ENCODE measurements at regions not wholly inside any gene's neighbourhood (a gene's known extent, or its start where the extent isn't known, plus 50 kb on each side); places are given as distances from the start of the nearest gene placed in this dataset.

GRCh38 chr9:118631956-118632355 is 737.3 kb downstream of the BRINP1 start:
- no peak overlapping the region for H3K27ac ChIP-seq (ENCODE audit: low read length)
- no peaks in the 10 kb centered on the region for H4K20me1 ChIP-seq (ENCODE audit: insufficient read depth, low read depth, low read length)
- no peak overlapping the region for H2AFZ ChIP-seq (ENCODE audit: low read length)
- H3K9me3 ChIP-seq (ENCODE audit: low read length), result peaks cover 9% of the 10 kb centered on the region
- no peak overlapping the region for H3K4me2 ChIP-seq (ENCODE audit: low read depth, low read length, poor library complexity, severe bottlenecking)
- H3K27me3 ChIP-seq (ENCODE audit: low read length), result no peaks in the 10 kb centered on the region
- H3K9ac ChIP-seq (ENCODE audit: low read length), result no peak overlapping the region
- H3K36me3 ChIP-seq (ENCODE audit: insufficient read depth, low read length), result no peaks in the 10 kb centered on the region
- H3K4me3 ChIP-seq (ENCODE audit: low read length), result no peak overlapping the region
- DNase-seq, result no peak
- no peaks in the 10 kb centered on the region for H3K79me2 ChIP-seq (ENCODE audit: low read length)
- no peaks in the 10 kb centered on the region for H3K4me1 ChIP-seq (ENCODE audit: low read length)
- no peaks in the 10 kb centered on the region for H3K9me2 ChIP-seq (replicated peaks; ENCODE audit: insufficient read depth, low read length)

- peaks cover 20% of the 10 kb centered on the region for H3K9me3 ChIP-seq (ENCODE audit: low read length)
- no peaks in the 10 kb centered on the region for H3K9me2 ChIP-seq (replicated peaks; ENCODE audit: insufficient read depth, low read length)
- H3K4me3 ChIP-seq (ENCODE audit: low read length), result no peak overlapping the region
- no peak for DNase-seq
- no peaks in the 10 kb centered on the region for H3K4me1 ChIP-seq (ENCODE audit: low read length)
- no peaks in the 10 kb centered on the region for H4K20me1 ChIP-seq (ENCODE audit: insufficient read depth, low read depth, low read length)
- no peak overlapping the region for H3K4me2 ChIP-seq (ENCODE audit: low read depth, low read length, poor library complexity, severe bottlenecking)
- H3K79me2 ChIP-seq (ENCODE audit: low read length), result no peaks in the 10 kb centered on the region
- no peaks in the 10 kb centered on the region for H3K27me3 ChIP-seq (ENCODE audit: low read length)
- no peak overlapping the region for H3K27ac ChIP-seq (ENCODE audit: low read length)
- no peak overlapping the region for H2AFZ ChIP-seq (ENCODE audit: low read length)
- no peak overlapping the region for H3K9ac ChIP-seq (ENCODE audit: low read length)
- no peaks in the 10 kb centered on the region for H3K36me3 ChIP-seq (ENCODE audit: insufficient read depth, low read length)
Measured at GRCh38 chr9:118635416-118635815, 733.8 kb downstream of the BRINP1 start.

- Histone ChIP-seq H4K20me1 (ENCODE audit: insufficient read depth, low read depth, low read length) (no peaks in the 10 kb centered on the region), H3K4me2 (ENCODE audit: low read depth, low read length, poor library complexity, severe bottlenecking) (no peak overlapping the region), H3K4me3 (ENCODE audit: low read length) (no peak overlapping the region), H2AFZ (ENCODE audit: low read length) (no peak overlapping the region), H3K36me3 (ENCODE audit: insufficient read depth, low read length) (no peaks in the 10 kb centered on the region), H3K4me1 (ENCODE audit: low read length) (no peaks in the 10 kb centered on the region), H3K27me3 (ENCODE audit: low read length) (no peaks in the 10 kb centered on the region), H3K9me2 (replicated peaks; ENCODE audit: insufficient read depth, low read length) (no peaks in the 10 kb centered on the region), H3K9ac (ENCODE audit: low read length) (no peak overlapping the region), H3K9me3 (ENCODE audit: low read length) (peaks cover 24% of the 10 kb centered on the region), H3K79me2 (ENCODE audit: low read length) (no peaks in the 10 kb centered on the region), H3K27ac (ENCODE audit: low read length) (no peak overlapping the region)
- no peak for DNase-seq
Measured at GRCh38 chr9:118637681-118638080, 731.6 kb downstream of the BRINP1 start.

- Histone ChIP-seq H3K9ac (ENCODE audit: low read length) (no peak overlapping the region), H3K4me2 (ENCODE audit: low read depth, low read length, poor library complexity, severe bottlenecking) (no peak overlapping the region), H4K20me1 (ENCODE audit: insufficient read depth, low read depth, low read length) (no peaks in the 10 kb centered on the region), H3K27ac (ENCODE audit: low read length) (no peak overlapping the region), H3K9me3 (ENCODE audit: low read length) (peaks cover 32% of the 10 kb centered on the region), H3K4me1 (ENCODE audit: low read length) (no peaks in the 10 kb centered on the region), H3K36me3 (ENCODE audit: insufficient read depth, low read length) (no peaks in the 10 kb centered on the region), H3K9me2 (replicated peaks; ENCODE audit: insufficient read depth, low read length) (no peaks in the 10 kb centered on the region), H3K27me3 (ENCODE audit: low read length) (no peaks in the 10 kb centered on the region), H2AFZ (ENCODE audit: low read length) (no peak overlapping the region), H3K79me2 (ENCODE audit: low read length) (no peaks in the 10 kb centered on the region), H3K4me3 (ENCODE audit: low read length) (no peak overlapping the region)
- DNase-seq, result no peak
Measured at GRCh38 chr9:118640836-118641560, 728.2 kb downstream of the BRINP1 start.

GRCh38 chr9:118643118-118643517 is 726.1 kb downstream of the BRINP1 start:
- H3K9me3 ChIP-seq (ENCODE audit: low read length), result peaks cover 43% of the 10 kb centered on the region
- no peak overlapping the region for H2AFZ ChIP-seq (ENCODE audit: low read length)
- H3K9me2 ChIP-seq (replicated peaks; ENCODE audit: insufficient read depth, low read length), result no peaks in the 10 kb centered on the region
- H3K27ac ChIP-seq (ENCODE audit: low read length), result no peak overlapping the region
- H3K9ac ChIP-seq (ENCODE audit: low read length), result no peak overlapping the region
- no peaks in the 10 kb centered on the region for H3K4me1 ChIP-seq (ENCODE audit: low read length)
- H3K4me2 ChIP-seq (ENCODE audit: low read depth, low read length, poor library complexity, severe bottlenecking), result no peak overlapping the region
- DNase-seq, result no peak
- H3K36me3 ChIP-seq (ENCODE audit: insufficient read depth, low read length), result no peaks in the 10 kb centered on the region
- no peak overlapping the region for H3K4me3 ChIP-seq (ENCODE audit: low read length)
- H4K20me1 ChIP-seq (ENCODE audit: insufficient read depth, low read depth, low read length), result no peaks in the 10 kb centered on the region
- H3K79me2 ChIP-seq (ENCODE audit: low read length), result no peaks in the 10 kb centered on the region
- H3K27me3 ChIP-seq (ENCODE audit: low read length), result no peaks in the 10 kb centered on the region

GRCh38 chr9:118644066-118644465 is 725.2 kb downstream of the BRINP1 start:
- Histone ChIP-seq H3K79me2 (ENCODE audit: low read length) (no peaks in the 10 kb centered on the region), H2AFZ (ENCODE audit: low read length) (no peak overlapping the region), H3K9ac (ENCODE audit: low read length) (no peak overlapping the region), H3K36me3 (ENCODE audit: insufficient read depth, low read length) (no peaks in the 10 kb centered on the region), H3K4me3 (ENCODE audit: low read length) (no peak overlapping the region), H4K20me1 (ENCODE audit: insufficient read depth, low read depth, low read length) (no peaks in the 10 kb centered on the region), H3K9me3 (ENCODE audit: low read length) (peaks cover 37% of the 10 kb centered on the region), H3K27ac (ENCODE audit: low read length) (no peak overlapping the region), H3K9me2 (replicated peaks; ENCODE audit: insufficient read depth, low read length) (no peaks in the 10 kb centered on the region), H3K4me2 (ENCODE audit: low read depth, low read length, poor library complexity, severe bottlenecking) (no peak overlapping the region), H3K27me3 (ENCODE audit: low read length) (no peaks in the 10 kb centered on the region), H3K4me1 (ENCODE audit: low read length) (no peaks in the 10 kb centered on the region)
- no peak for DNase-seq

GRCh38 chr9:118647331-118647730 is 721.9 kb downstream of the BRINP1 start:
- Histone ChIP-seq H3K79me2 (ENCODE audit: low read length) (no peaks in the 10 kb centered on the region), H3K9me3 (ENCODE audit: low read length) (peaks cover 30% of the 10 kb centered on the region), H3K4me3 (ENCODE audit: low read length) (no peak overlapping the region)

GRCh38 chr9:118650417-118650816 is 718.8 kb downstream of the BRINP1 start:
- Histone ChIP-seq H3K9ac (ENCODE audit: low read length) (no peak overlapping the region), H4K20me1 (ENCODE audit: insufficient read depth, low read depth, low read length) (no peaks in the 10 kb centered on the region), H3K27me3 (ENCODE audit: low read length) (no peaks in the 10 kb centered on the region), H3K4me1 (ENCODE audit: low read length) (no peaks in the 10 kb centered on the region), H3K79me2 (ENCODE audit: low read length) (no peaks in the 10 kb centered on the region), H3K27ac (ENCODE audit: low read length) (no peak overlapping the region), H3K4me2 (ENCODE audit: low read depth, low read length, poor library complexity, severe bottlenecking) (no peak overlapping the region), H3K9me3 (ENCODE audit: low read length) (peaks cover 18% of the 10 kb centered on the region), H3K36me3 (ENCODE audit: insufficient read depth, low read length) (no peaks in the 10 kb centered on the region), H3K9me2 (replicated peaks; ENCODE audit: insufficient read depth, low read length) (no peaks in the 10 kb centered on the region), H3K4me3 (ENCODE audit: low read length) (no peak overlapping the region), H2AFZ (ENCODE audit: low read length) (no peak overlapping the region)
- DNase-seq, result no peak

More at GRCh38 chr9:118647331-118647730, 721.9 kb downstream of the BRINP1 start:
- Histone ChIP-seq H3K9ac (ENCODE audit: low read length) (no peak overlapping the region), H4K20me1 (ENCODE audit: insufficient read depth, low read depth, low read length) (no peaks in the 10 kb centered on the region), H3K27ac (ENCODE audit: low read length) (no peak overlapping the region), H2AFZ (ENCODE audit: low read length) (no peak overlapping the region), H3K4me2 (ENCODE audit: low read depth, low read length, poor library complexity, severe bottlenecking) (no peak overlapping the region), H3K27me3 (ENCODE audit: low read length) (no peaks in the 10 kb centered on the region), H3K4me1 (ENCODE audit: low read length) (no peaks in the 10 kb centered on the region), H3K9me2 (replicated peaks; ENCODE audit: insufficient read depth, low read length) (no peaks in the 10 kb centered on the region), H3K36me3 (ENCODE audit: insufficient read depth, low read length) (no peaks in the 10 kb centered on the region)
- DNase-seq, result no peak
